Hippocampal formation (tissue), 2 donors: ENCODE measurements at regions not wholly inside any gene's neighbourhood (a gene's known extent, or its start where the extent isn't known, plus 50 kb on each side); places are given as distances from the start of the nearest gene placed in this dataset.

Experiments
- DNase-seq, 2 donors: peaks; one replicate each; lab custom pipeline; 2025; lab: John Stamatoyannopoulos, UW

GRCh38 chr9:71183251-71183650 lies 61.8 kb upstream of the TRPM3 start:
- no peak for DNase-seq

GRCh38 chr9:71179183-71179582 lies 57.8 kb upstream of the TRPM3 start:
- no peak for DNase-seq

GRCh38 chr9:71177901-71178300 lies 56.5 kb upstream of the TRPM3 start:
- DNase-seq = no peak

- no peak for DNase-seq
These were observed 50.1 kb upstream of the TRPM3 start for GRCh38 chr9:71171517-71171916.
